ENCODE measurements at regions not wholly inside any gene's neighbourhood (a gene's known extent, or its start where the extent isn't known, plus 50 kb on each side); places are given as distances from the start of the nearest gene placed in this dataset.

DNA sequence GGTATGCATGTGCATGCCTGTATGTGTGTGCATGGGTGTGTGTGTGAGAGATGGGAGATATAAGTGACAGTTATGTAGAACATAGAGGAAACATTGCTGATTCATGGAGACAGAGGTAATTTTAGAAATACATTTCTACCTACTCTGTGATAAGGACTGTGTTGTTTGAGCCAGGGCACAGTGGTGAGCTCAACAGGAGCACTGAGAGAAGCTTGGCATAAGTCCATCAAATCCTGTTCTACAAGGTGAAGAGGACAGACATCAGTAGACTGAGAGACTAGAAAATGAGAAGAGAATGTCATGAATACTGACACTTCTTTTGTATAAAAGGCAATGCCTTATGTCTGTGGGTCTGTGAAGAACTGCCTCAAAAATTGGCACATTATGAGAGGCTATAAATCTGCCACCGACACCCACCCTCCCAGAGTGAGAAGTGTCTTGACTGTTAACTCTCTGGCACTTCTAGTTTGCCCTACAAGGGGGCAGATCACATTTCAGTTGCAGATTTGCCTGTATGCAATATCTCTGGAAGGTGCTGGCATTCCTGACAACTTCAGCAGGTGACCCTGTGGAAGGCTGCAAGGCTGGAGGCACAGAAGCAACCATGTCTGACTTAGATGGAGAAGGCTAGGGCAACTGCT lies 962.3 kb upstream of the NRXN1 start:
- Histone ChIP-seq H3K36me3 (ENCODE audit: control insufficient read depth in 2 of 2, extremely low read depth in 1 of 2, insufficient read depth in 2 of 2, low read length in 2 of 2) (no peaks in the 10 kb centered on the region), H3K4me1 (ENCODE audit: control insufficient read depth, extremely low read depth, insufficient read depth, low read length) (no peaks in the 10 kb centered on the region), H3K9me1 (ENCODE audit: control insufficient read depth, extremely low read depth, insufficient read depth, low read length) (no peaks in the 10 kb centered on the region), H3K9me3 (ENCODE audit: control insufficient read depth, low read depth, low read length) (no peaks in the 10 kb centered on the region), H3K4me2 (ENCODE audit: control insufficient read depth, extremely low read depth, insufficient read depth, low read depth, low read length) (no peak overlapping the region), H2AFZ (ENCODE audit: control insufficient read depth, low read length) (no peak overlapping the region), H4K20me1 (ENCODE audit: control insufficient read depth, extremely low read depth, insufficient read depth, low read length) (no peaks in the 10 kb centered on the region), H3K79me2 (ENCODE audit: control insufficient read depth, insufficient read depth, low read length) (no peaks in the 10 kb centered on the region), H3K4me3 (ENCODE audit: control insufficient read depth in 2 of 3, extremely low read depth in 1 of 3, insufficient read depth in 2 of 3, low read depth in 1 of 3, low read length in 3 of 3) (no peak overlapping the region), H3K27me3 (ENCODE audit: control insufficient read depth, extremely low read depth, insufficient read depth, low read length) (no peaks in the 10 kb centered on the region), H3K9ac (ENCODE audit: control insufficient read depth, extremely low read depth, insufficient read depth, low read length) (no peak overlapping the region), H3K27ac (ENCODE audit: control insufficient read depth, insufficient read depth, low read length) (no peak overlapping the region)
- DNase-seq (ENCODE audit: low read depth, low spot score) = no peak
- no peak for TF ChIP-seq EZH2 (IDR thresholded peaks at IDR 0.05; ENCODE audit: low read length)
- TF ChIP-seq, protein P1, sequence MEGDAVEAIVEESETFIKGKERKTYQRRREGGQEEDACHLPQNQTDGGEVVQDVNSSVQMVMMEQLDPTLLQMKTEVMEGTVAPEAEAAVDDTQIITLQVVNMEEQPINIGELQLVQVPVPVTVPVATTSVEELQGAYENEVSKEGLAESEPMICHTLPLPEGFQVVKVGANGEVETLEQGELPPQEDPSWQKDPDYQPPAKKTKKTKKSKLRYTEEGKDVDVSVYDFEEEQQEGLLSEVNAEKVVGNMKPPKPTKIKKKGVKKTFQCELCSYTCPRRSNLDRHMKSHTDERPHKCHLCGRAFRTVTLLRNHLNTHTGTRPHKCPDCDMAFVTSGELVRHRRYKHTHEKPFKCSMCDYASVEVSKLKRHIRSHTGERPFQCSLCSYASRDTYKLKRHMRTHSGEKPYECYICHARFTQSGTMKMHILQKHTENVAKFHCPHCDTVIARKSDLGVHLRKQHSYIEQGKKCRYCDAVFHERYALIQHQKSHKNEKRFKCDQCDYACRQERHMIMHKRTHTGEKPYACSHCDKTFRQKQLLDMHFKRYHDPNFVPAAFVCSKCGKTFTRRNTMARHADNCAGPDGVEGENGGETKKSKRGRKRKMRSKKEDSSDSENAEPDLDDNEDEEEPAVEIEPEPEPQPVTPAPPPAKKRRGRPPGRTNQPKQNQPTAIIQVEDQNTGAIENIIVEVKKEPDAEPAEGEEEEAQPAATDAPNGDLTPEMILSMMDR (optimal IDR thresholded peaks at IDR 0.05 in 1 of 3, IDR thresholded peaks at IDR 0.05 in 1 of 3, conservative IDR thresholded peaks at IDR 0.05 in 1 of 3; ENCODE audit: extremely low read depth in 1 of 3, insufficient read depth in 2 of 3, low read length in 3 of 3) = no peak
- no peak for FAIRE-seq
- dilution Hi-C loops (cut with MboI; ENCODE audit: extremely low pct_ligation_motif_present, low sequenced_read_pairs) = no loop called here

DNA sequence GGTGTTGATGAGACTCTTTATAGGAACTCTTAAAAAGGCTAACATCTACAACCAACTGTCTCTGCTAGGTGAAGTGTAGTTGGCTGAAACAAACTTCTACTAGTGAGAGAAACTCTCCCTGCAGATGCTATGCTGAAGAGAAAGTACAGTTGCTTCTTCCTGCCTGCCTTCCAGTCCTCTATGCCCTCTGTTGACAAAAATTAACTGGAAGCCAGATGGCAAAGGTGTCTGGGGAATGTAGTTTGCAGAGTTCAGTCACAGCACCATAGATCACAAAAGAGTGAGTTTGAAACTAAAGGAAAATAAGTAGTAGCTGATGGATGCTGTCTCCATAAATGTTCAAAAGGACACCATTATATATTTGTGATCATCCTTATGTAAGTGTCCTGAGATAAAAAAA lies 958.8 kb upstream of the NRXN1 start:
- H3K79me2 ChIP-seq (ENCODE audit: control insufficient read depth, insufficient read depth, low read length) = no peaks in the 10 kb centered on the region
- H3K4me1 ChIP-seq (ENCODE audit: control insufficient read depth, extremely low read depth, insufficient read depth, low read length) = no peaks in the 10 kb centered on the region
- no peaks in the 10 kb centered on the region for H3K27me3 ChIP-seq (ENCODE audit: control insufficient read depth, extremely low read depth, insufficient read depth, low read length)
- no peak for FAIRE-seq
- no peaks in the 10 kb centered on the region for H4K20me1 ChIP-seq (ENCODE audit: control insufficient read depth, extremely low read depth, insufficient read depth, low read length)
- TF ChIP-seq, protein P1 (optimal IDR thresholded peaks at IDR 0.05 in 1 of 3, IDR thresholded peaks at IDR 0.05 in 1 of 3, conservative IDR thresholded peaks at IDR 0.05 in 1 of 3; ENCODE audit: extremely low read depth in 1 of 3, insufficient read depth in 2 of 3, low read length in 3 of 3) = no peak
- TF ChIP-seq EZH2 (IDR thresholded peaks at IDR 0.05; ENCODE audit: low read length) = no peak
- H2AFZ ChIP-seq (ENCODE audit: control insufficient read depth, low read length) = no peak overlapping the region
- H3K27ac ChIP-seq (ENCODE audit: control insufficient read depth, insufficient read depth, low read length) = no peak overlapping the region
- no peak overlapping the region for H3K4me3 ChIP-seq (ENCODE audit: control insufficient read depth in 2 of 3, extremely low read depth in 1 of 3, insufficient read depth in 2 of 3, low read depth in 1 of 3, low read length in 3 of 3)
- no peak for DNase-seq (ENCODE audit: low read depth, low spot score)
- H3K36me3 ChIP-seq (ENCODE audit: control insufficient read depth in 2 of 2, extremely low read depth in 1 of 2, insufficient read depth in 2 of 2, low read length in 2 of 2) = no peaks in the 10 kb centered on the region
- no peaks in the 10 kb centered on the region for H3K9me3 ChIP-seq (ENCODE audit: control insufficient read depth, low read depth, low read length)
- dilution Hi-C loops (cut with MboI; ENCODE audit: extremely low pct_ligation_motif_present, low sequenced_read_pairs) = no loop called here
- H3K9me1 ChIP-seq (ENCODE audit: control insufficient read depth, extremely low read depth, insufficient read depth, low read length) = no peaks in the 10 kb centered on the region
- H3K4me2 ChIP-seq (ENCODE audit: control insufficient read depth, extremely low read depth, insufficient read depth, low read depth, low read length) = no peak overlapping the region
- H3K9ac ChIP-seq (ENCODE audit: control insufficient read depth, extremely low read depth, insufficient read depth, low read length) = no peak overlapping the region
